Left ventricle myocardium inferior (tissue), 1 donor: ENCODE measurements at regions not wholly inside any gene's neighbourhood (a gene's known extent, or its start where the extent isn't known, plus 50 kb on each side); places are given as distances from the start of the nearest gene placed in this dataset.

Source experiments
- DNase-seq: peaks from one replicate; pipeline ENCODE4 v3.0.0-alpha.2; 2020
- H3K27ac ChIP-seq: fragments of 200-600 bp; replicated peaks from 2 replicates; pipeline ENCODE4 v1.8.0; 2021
- H3K27me3 ChIP-seq: fragments of 200-600 bp; 2 replicates; pipeline ENCODE4 v1.8.0; 2021; ENCODE audit warnings: low read depth
- H3K36me3 ChIP-seq: fragments of 200-600 bp; 2 replicates; pipeline ENCODE4 v1.8.0; 2021
- H3K4me1 ChIP-seq: fragments of 200-600 bp; 2 replicates; pipeline ENCODE4 v1.8.0; 2021
- H3K4me3 ChIP-seq: fragments of 200-600 bp; 2 replicates; pipeline ENCODE4 v1.8.0; 2021; ENCODE audit warnings: mild to moderate bottlenecking, moderate library complexity
- H3K9me3 ChIP-seq: fragments of 200-600 bp; replicated peaks from 2 replicates; pipeline ENCODE4 v1.8.0; 2021
- CTCF ChIP-seq: fragments of 200-600 bp; IDR thresholded peaks from 2 replicates; pipeline ENCODE4 v1.8.0; 2021; ENCODE audit warnings: antibody characterized with exemption, mild to moderate bottlenecking, borderline replicate concordance
- intact Hi-C: fragments of 100-400 bp; cut with micrococcal nuclease; formaldehyde crosslinking; loops from one replicate; pipeline ENCODE4 v1.11.0; 2022
- donor health status: DM: no; HTN: yes; CAD: no; lungs with severe emphysema.

GRCh38 chr10:83929399-83929798, 209.9 kb upstream of the GHITM start:
- H3K27ac ChIP-seq = no peak overlapping the region
- no peak for DNase-seq
- no peaks in the 10 kb centered on the region for H3K36me3 ChIP-seq
- no peak for TF ChIP-seq CTCF
- no peaks in the 10 kb centered on the region for H3K27me3 ChIP-seq
- H3K4me1 ChIP-seq = no peaks in the 10 kb centered on the region
- no peak overlapping the region for H3K4me3 ChIP-seq
- H3K9me3 ChIP-seq = no peaks in the 10 kb centered on the region
- intact Hi-C loops = no loop called here

GRCh38 chr10:83931669-83932068, 207.6 kb upstream of the GHITM start:
- no peak for DNase-seq
- no peak for TF ChIP-seq CTCF
- H3K9me3 ChIP-seq = no peaks in the 10 kb centered on the region
- no peaks in the 10 kb centered on the region for H3K36me3 ChIP-seq
- H3K27ac ChIP-seq = no peak overlapping the region
- intact Hi-C loops = no loop called here
- no peak overlapping the region for H3K4me3 ChIP-seq
- no peaks in the 10 kb centered on the region for H3K27me3 ChIP-seq
- no peaks in the 10 kb centered on the region for H3K4me1 ChIP-seq

- intact Hi-C loops = no loop called here
- H3K4me3 ChIP-seq = no peak overlapping the region
- H3K9me3 ChIP-seq = no peaks in the 10 kb centered on the region
- no peak overlapping the region for H3K27ac ChIP-seq
- no peak for DNase-seq
- no peaks in the 10 kb centered on the region for H3K4me1 ChIP-seq
- TF ChIP-seq CTCF = no peak
- H3K27me3 ChIP-seq = no peaks in the 10 kb centered on the region
- no peaks in the 10 kb centered on the region for H3K36me3 ChIP-seq
These were observed 207.1 kb upstream of the GHITM start for GRCh38 chr10:83932245-83932644.

GRCh38 chr10:83934062-83934461, 205.2 kb upstream of the GHITM start:
- no peak for TF ChIP-seq CTCF
- DNase-seq = no peak
- intact Hi-C loops = no loop called here
- Histone ChIP-seq H3K27ac (no peak overlapping the region), H3K36me3 (no peaks in the 10 kb centered on the region), H3K4me3 (no peak overlapping the region), H3K9me3 (no peaks in the 10 kb centered on the region), H3K27me3 (peaks cover 5% of the 10 kb centered on the region), H3K4me1 (no peaks in the 10 kb centered on the region)

GRCh38 chr10:83934641-83935338, 204.5 kb upstream of the GHITM start:
- Histone ChIP-seq H3K27me3 (peaks cover 5% of the 10 kb centered on the region), H3K4me3 (no peak overlapping the region), H3K27ac (no peak overlapping the region), H3K36me3 (no peaks in the 10 kb centered on the region), H3K4me1 (no peaks in the 10 kb centered on the region), H3K9me3 (no peaks in the 10 kb centered on the region)
- intact Hi-C loops = no loop called here
- DNase-seq = no peak
- no peak for TF ChIP-seq CTCF

GRCh38 chr10:83935339-83935736, 204.0 kb upstream of the GHITM start:
- intact Hi-C loops = no loop called here
- no peak overlapping the region for H3K27ac ChIP-seq
- no peak overlapping the region for H3K4me3 ChIP-seq
- DNase-seq = no peak
- TF ChIP-seq CTCF = no peak
- no peaks in the 10 kb centered on the region for H3K4me1 ChIP-seq
- H3K27me3 ChIP-seq = peaks cover 5% of the 10 kb centered on the region
- no peaks in the 10 kb centered on the region for H3K9me3 ChIP-seq
- no peaks in the 10 kb centered on the region for H3K36me3 ChIP-seq
